ENCODE measurements at regions not wholly inside any gene's neighbourhood (a gene's known extent, or its start where the extent isn't known, plus 50 kb on each side); places are given as distances from the start of the nearest gene placed in this dataset.

DNA sequence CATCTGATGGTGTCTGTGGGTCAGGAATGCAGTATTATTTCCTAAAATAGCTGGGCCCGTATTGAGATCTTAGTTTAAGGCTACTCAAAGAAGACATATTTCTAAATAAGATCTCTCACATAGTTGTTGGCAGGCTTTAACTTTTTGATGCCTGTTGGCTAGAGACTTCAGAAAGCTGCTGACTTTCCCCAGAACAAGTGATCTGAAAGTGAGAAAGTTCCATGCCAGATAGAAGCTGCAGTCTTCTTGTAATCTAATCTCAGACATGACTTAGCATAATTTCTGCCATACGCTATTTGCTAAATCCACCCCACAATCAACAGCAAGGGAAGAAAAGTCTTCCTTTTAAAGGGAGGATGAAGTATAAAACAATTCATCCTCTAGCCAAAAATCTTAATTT lies 867.1 kb downstream of the IGSF11 start:
- Mint-ChIP-seq H3K4me3 (no peak overlapping the region), H3K27ac (no peak overlapping the region), H3K9me3 (peaks cover 8% of the 10 kb centered on the region), H3K4me1 (ENCODE audit: low read depth) (no peaks in the 10 kb centered on the region), H3K36me3 (ENCODE audit: low read depth) (no peaks in the 10 kb centered on the region), H3K27me3 (no peaks in the 10 kb centered on the region)
- DNase-seq (no peak), ATAC-seq (ENCODE audit: poor library complexity) (no peak)
- H3K36me3 ChIP-seq (ENCODE audit: insufficient read depth, low read length): no peaks in the 10 kb centered on the region
- no peaks in the 10 kb centered on the region for H3K4me1 ChIP-seq (ENCODE audit: insufficient read depth, low read length)
- CTCF ChIA-PET: no interaction called here
- TF ChIP-seq, protein P1, sequence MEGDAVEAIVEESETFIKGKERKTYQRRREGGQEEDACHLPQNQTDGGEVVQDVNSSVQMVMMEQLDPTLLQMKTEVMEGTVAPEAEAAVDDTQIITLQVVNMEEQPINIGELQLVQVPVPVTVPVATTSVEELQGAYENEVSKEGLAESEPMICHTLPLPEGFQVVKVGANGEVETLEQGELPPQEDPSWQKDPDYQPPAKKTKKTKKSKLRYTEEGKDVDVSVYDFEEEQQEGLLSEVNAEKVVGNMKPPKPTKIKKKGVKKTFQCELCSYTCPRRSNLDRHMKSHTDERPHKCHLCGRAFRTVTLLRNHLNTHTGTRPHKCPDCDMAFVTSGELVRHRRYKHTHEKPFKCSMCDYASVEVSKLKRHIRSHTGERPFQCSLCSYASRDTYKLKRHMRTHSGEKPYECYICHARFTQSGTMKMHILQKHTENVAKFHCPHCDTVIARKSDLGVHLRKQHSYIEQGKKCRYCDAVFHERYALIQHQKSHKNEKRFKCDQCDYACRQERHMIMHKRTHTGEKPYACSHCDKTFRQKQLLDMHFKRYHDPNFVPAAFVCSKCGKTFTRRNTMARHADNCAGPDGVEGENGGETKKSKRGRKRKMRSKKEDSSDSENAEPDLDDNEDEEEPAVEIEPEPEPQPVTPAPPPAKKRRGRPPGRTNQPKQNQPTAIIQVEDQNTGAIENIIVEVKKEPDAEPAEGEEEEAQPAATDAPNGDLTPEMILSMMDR (IDR thresholded peaks at IDR 0.05): no peak
- H3K9me3 ChIP-seq (ENCODE audit: control insufficient read depth in 1 of 2, insufficient read depth in 1 of 2, low read length in 2 of 2): peaks cover 0 to 20% of the 10 kb centered on the region in 2 experiments
- intact Hi-C loops (cut with DNase I, micrococcal nuclease): no loop called here
- H3K27ac ChIP-seq (ENCODE audit: low read depth in 1 of 2, low read length in 2 of 2): no peak overlapping the region
- POLR2A ChIA-PET: no interaction called here
- no peak overlapping the region for H3K4me3 ChIP-seq (ENCODE audit: low read length)
- H3K27me3 ChIP-seq (ENCODE audit: control insufficient read depth in 1 of 2, insufficient read depth in 2 of 2, low read length in 2 of 2): no peaks in the 10 kb centered on the region

DNA sequence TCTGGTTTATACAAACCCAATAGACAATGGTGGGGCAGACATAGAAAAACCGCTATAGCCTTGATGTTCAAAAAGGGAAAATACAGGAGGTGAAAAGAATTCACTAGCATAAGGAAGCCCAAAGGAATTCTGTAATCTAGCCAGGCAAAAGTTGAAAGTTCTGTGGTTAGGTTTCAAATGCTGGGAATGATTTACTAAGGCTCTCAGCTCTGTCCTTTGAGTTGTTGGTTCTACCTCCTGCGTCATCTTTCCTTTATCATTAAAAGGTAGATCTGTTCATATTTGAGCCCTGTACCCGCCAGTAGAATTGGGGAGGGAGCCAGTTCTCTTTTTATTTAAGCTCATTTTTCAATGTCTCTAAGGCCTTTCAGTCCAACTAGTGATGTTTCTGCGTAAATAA lies 866.5 kb downstream of the IGSF11 start:
- H3K36me3 Mint-ChIP-seq (ENCODE audit: low read depth): no peaks in the 10 kb centered on the region
- CTCF ChIA-PET: no interaction called here
- POLR2A ChIA-PET: no interaction called here

DNA sequence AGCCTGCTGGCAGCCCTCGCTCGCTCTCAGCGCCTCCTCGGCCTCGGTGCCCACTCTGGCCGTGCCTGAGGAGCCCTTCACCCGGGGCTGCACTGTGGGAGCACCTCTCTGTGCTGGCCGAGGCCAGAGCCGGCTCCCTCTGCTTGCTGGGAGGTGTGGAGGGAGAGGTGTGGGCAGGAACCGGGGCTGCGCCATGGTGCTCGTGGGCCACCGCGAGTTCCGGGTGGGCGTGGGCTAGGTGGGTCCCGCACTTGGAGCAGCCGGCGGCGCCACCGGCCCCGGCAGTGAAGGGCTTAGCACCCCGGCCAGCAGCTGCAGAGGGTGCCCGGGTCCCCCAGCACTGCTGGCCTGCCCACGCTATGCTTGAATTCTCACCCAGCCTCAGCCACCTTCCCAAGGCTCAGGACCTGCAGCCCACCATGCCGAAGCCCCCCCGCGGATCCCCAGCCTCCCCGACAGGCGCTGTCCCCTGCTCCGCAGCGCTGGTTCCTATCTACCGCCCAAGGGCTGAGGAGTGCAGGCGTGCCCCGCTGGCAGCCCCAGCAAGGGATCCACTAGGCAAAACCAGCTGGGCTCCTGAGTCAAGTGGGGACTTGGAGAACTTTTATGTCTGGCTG lies 863.3 kb downstream of the IGSF11 start:
- Mint-ChIP-seq H3K4me3 (no peak overlapping the region), H3K27ac (no peak overlapping the region), H3K36me3 (ENCODE audit: low read depth) (no peaks in the 10 kb centered on the region), H3K27me3 (no peaks in the 10 kb centered on the region), H3K9me3 (peaks cover 5% of the 10 kb centered on the region), H3K4me1 (ENCODE audit: low read depth) (no peaks in the 10 kb centered on the region)
- POLR2A ChIA-PET: no interaction called here
- Histone ChIP-seq H3K27me3 (ENCODE audit: control insufficient read depth in 1 of 2, insufficient read depth in 2 of 2, low read length in 2 of 2) (no peaks in the 10 kb centered on the region), H3K4me3 (ENCODE audit: low read length) (no peak overlapping the region), H3K9me3 (ENCODE audit: control insufficient read depth in 1 of 2, insufficient read depth in 1 of 2, low read length in 2 of 2) (peaks cover 0 to 18% of the 10 kb centered on the region in 2 experiments), H3K4me1 (ENCODE audit: insufficient read depth, low read length) (no peaks in the 10 kb centered on the region), H3K36me3 (ENCODE audit: insufficient read depth, low read length) (no peaks in the 10 kb centered on the region), H3K27ac (ENCODE audit: low read depth in 1 of 2, low read length in 2 of 2) (no peak overlapping the region)
- CTCF ChIA-PET: no interaction called here
- TF ChIP-seq, protein P1 (IDR thresholded peaks at IDR 0.05): no peak
- no peak for ATAC-seq (ENCODE audit: poor library complexity)
- DNase-seq: no peak
- intact Hi-C loops (cut with DNase I, micrococcal nuclease): no loop called here

More for the DNA sequence above, 866.5 kb downstream of the IGSF11 start:
- Mint-ChIP-seq H3K27ac (no peak overlapping the region), H3K4me1 (ENCODE audit: low read depth) (no peaks in the 10 kb centered on the region), H3K4me3 (no peak overlapping the region), H3K9me3 (peaks cover 8% of the 10 kb centered on the region), H3K27me3 (no peaks in the 10 kb centered on the region)
- Histone ChIP-seq H3K36me3 (ENCODE audit: insufficient read depth, low read length) (no peaks in the 10 kb centered on the region), H3K27me3 (ENCODE audit: control insufficient read depth in 1 of 2, insufficient read depth in 2 of 2, low read length in 2 of 2) (no peaks in the 10 kb centered on the region), H3K27ac (ENCODE audit: low read depth in 1 of 2, low read length in 2 of 2) (no peak overlapping the region), H3K9me3 (ENCODE audit: control insufficient read depth in 1 of 2, insufficient read depth in 1 of 2, low read length in 2 of 2) (peaks cover 0 to 15% of the 10 kb centered on the region in 2 experiments), H3K4me3 (ENCODE audit: low read length) (no peak overlapping the region), H3K4me1 (ENCODE audit: insufficient read depth, low read length) (no peaks in the 10 kb centered on the region)
- ATAC-seq (ENCODE audit: poor library complexity) (no peak), DNase-seq (no peak)
- intact Hi-C loops (cut with DNase I, micrococcal nuclease): no loop called here
- TF ChIP-seq, protein P1 (IDR thresholded peaks at IDR 0.05): no peak

All from CD4-positive, alpha-beta T cell (primary cell).